Neural progenitor cell (in vitro differentiated cells): ENCODE measurements at regions not wholly inside any gene's neighbourhood (a gene's known extent, or its start where the extent isn't known, plus 50 kb on each side); places are given as distances from the start of the nearest gene placed in this dataset.

Experiments
- DNase-seq: peaks from one replicate; pipeline ENCODE4 v3.0.0-alpha.2; 2016; ENCODE audit warnings: low spot score
- H2AFZ ChIP-seq: fragments of 200-600 bp; sonication (generic); replicated peaks from 2 replicates; pipeline ENCODE4 v1.6.1; 2016; ENCODE audit warnings: antibody characterized with exemption
- H3F3A ChIP-seq: fragments of 200-600 bp; sonication (generic); 2 replicates; pipeline ENCODE4 v1.6.1; 2016; ENCODE audit warnings: antibody characterized with exemption, low read depth
- H3K27ac ChIP-seq: fragments of 200-600 bp; sonication (generic); 2 replicates; pipeline ENCODE4 v1.5.1; 2016; ENCODE audit warnings: mild to moderate bottlenecking
- H3K27me3 ChIP-seq: fragments of 200-600 bp; sonication (generic); 2 replicates; pipeline ENCODE4 v1.6.1; 2016; ENCODE audit warnings: mild to moderate bottlenecking, moderate library complexity
- H3K36me3 ChIP-seq: fragments of 200-600 bp; sonication (generic); 2 replicates; pipeline ENCODE4 v1.5.1; 2016
- H3K4me1 ChIP-seq: fragments of 200-600 bp; sonication (generic); 2 replicates; pipeline ENCODE4 v1.6.1; 2016; ENCODE audit warnings: mixed run types
- H3K4me2 ChIP-seq: fragments of 200-600 bp; sonication (generic); 2 replicates; pipeline ENCODE4 v1.6.1; 2016
- H3K4me3 ChIP-seq: fragments of 200-600 bp; sonication (generic); 2 replicates; pipeline ENCODE4 v1.5.1; 2016
- H3K79me2 ChIP-seq: fragments of 200-600 bp; sonication (generic); 2 replicates; pipeline ENCODE4 v1.6.1; 2016; ENCODE audit warnings: low read depth
- H3K9ac ChIP-seq: fragments of 200-600 bp; sonication (generic); 2 replicates; pipeline ENCODE4 v1.6.1; 2016
- H3K9me3 ChIP-seq: fragments of 200-600 bp; sonication (generic); 2 replicates; pipeline ENCODE4 v1.5.1; 2016; ENCODE audit warnings: low read depth
- H4K20me1 ChIP-seq: fragments of 200-600 bp; sonication (generic); 2 replicates; pipeline ENCODE4 v1.6.1; 2016; ENCODE audit warnings: low read depth
- H3K27ac Mint-ChIP-seq: 3 replicates; pipeline ENCODE4 v1.8.0; 2021; ENCODE audit warnings: mixed read lengths
- H3K27me3 Mint-ChIP-seq: 2 replicates; pipeline ENCODE4 v1.8.0; 2022; ENCODE audit warnings: low read depth, mild to moderate bottlenecking, inconsistent platforms, moderate library complexity, mixed read lengths; ENCODE audit not compliant: insufficient read depth
- H3K36me3 Mint-ChIP-seq: 3 replicates; pipeline ENCODE4 v1.8.0; 2021; ENCODE audit warnings: mixed read lengths
- H3K4me1 Mint-ChIP-seq: 3 replicates; pipeline ENCODE4 v1.8.0; 2021; ENCODE audit warnings: mixed read lengths
- H3K4me3 Mint-ChIP-seq: 3 replicates; pipeline ENCODE4 v1.8.0; 2021; ENCODE audit warnings: mild to moderate bottlenecking, moderate library complexity, mixed read lengths
- H3K9me3 Mint-ChIP-seq: 3 replicates; pipeline ENCODE4 v1.8.0; 2020; ENCODE audit warnings: mixed read lengths
- EZH2 ChIP-seq: fragments of 200-600 bp; sonication (generic); IDR thresholded peaks from 2 replicates; pipeline ENCODE4 v1.6.1; 2017; ENCODE audit warnings: antibody characterized with exemption, mild to moderate bottlenecking, moderate library complexity
- EZH2phosphoT487 ChIP-seq: fragments of 200-600 bp; sonication (generic); IDR thresholded peaks from 2 replicates; pipeline ENCODE4 v1.6.1; 2017; ENCODE audit warnings: antibody characterized with exemption
- TF ChIP-seq, protein P1 (sequence below): fragments of 200-600 bp; sonication (generic); IDR thresholded peaks from 2 replicates; pipeline ENCODE4 v1.5.1; 2017; ENCODE audit warnings: antibody characterized with exemption, mild to moderate bottlenecking

DNA sequence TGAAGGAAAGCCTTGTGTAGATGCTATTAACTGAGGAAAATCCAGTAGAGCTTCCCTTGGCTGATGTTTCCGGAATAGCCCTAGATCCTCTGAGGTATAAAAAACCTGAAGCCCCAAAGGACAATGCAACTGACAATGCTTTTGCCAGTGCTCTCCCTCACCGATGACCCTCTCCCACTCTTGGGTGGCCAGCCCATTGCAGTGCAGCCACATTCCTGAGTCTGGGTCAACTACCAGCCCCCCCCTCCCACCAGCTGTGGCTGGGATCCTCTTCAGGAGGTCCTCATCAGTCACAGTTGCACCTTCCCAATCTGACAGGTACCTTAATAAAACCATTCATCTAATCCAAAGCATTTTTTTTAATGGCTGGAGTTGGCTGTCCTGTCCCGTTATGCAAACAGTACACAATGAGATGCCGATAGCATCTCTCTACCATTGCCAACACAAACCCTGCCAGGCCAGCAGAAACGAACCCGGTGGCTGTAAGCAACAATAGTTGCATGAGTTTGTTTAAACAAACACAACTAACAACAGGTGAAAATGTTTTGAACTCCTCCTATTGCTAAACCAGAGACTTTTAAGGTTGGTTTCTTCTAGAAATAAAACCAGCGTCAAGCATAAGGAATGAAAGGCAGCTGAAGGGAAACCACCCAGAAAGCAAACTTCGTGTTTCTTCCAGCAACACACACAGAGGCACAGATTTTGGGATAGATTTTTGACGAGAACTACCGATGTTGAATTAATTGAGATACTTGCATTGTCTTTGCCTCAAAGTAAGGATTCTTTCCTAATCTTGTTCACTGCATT lies 128.3 kb upstream of the ARHGEF3 start:
- Mint-ChIP-seq H3K4me1 (peaks cover 23% of the 10 kb centered on the region), H3K27ac (no peak overlapping the region)
- H3K27ac ChIP-seq: no peak overlapping the region

DNA sequence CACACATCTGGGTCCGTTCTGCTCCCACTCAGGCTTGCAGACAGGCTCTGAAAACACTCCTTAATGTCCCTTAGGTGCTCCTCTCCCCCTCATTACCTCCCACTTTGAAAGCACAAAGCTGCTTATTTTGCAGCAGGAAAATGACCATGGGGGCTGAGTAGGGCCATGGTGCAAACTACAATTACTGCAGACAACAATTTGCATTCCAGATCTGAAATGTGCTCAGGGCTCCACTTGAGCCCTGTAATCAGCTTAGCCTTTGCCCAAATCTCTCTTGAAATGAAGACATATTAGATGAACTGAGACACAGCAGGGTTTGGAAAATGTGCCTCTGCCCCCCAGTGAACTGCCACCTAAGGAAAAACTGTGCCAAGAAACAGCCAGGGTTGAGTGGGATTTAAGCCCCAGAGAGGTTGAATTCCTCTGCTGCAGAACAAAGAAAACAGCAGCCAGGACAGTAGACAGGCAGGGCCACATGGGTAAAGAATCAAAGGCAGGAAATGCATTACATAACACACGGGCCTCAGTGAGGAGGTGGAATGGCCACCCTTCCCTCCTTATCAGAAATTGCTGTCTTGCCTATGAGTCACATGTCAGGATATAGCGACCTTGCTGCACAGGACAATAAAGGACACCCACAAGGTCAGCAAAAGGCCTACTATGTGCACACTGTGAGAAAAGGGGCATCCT lies 126.8 kb upstream of the ARHGEF3 start:
- Histone ChIP-seq H3K4me2 (peak overlapping the region; percentile 45), H2AFZ (no peak overlapping the region), H3K27ac (no peak overlapping the region), H3K9me3 (no peaks in the 10 kb centered on the region), H4K20me1 (no peaks in the 10 kb centered on the region), H3K79me2 (no peaks in the 10 kb centered on the region), H3K36me3 (no peaks in the 10 kb centered on the region), H3F3A (peaks cover 15% of the 10 kb centered on the region), H3K27me3 (no peaks in the 10 kb centered on the region), H3K4me3 (no peak overlapping the region), H3K9ac (no peak overlapping the region), H3K4me1 (peaks cover 12% of the 10 kb centered on the region)
- H3K4me1 Mint-ChIP-seq: peaks cover 23% of the 10 kb centered on the region
- H3K27ac Mint-ChIP-seq: peak overlapping the region; percentile 48
- no peak overlapping the region for H3K4me3 Mint-ChIP-seq
- peak; percentile 27 for DNase-seq
- no peaks in the 10 kb centered on the region for H3K36me3 Mint-ChIP-seq
- peaks cover 2% of the 10 kb centered on the region for H3K27me3 Mint-ChIP-seq
- H3K9me3 Mint-ChIP-seq: no peaks in the 10 kb centered on the region
- TF ChIP-seq EZH2 (no peak), EZH2phosphoT487 (no peak)
- TF ChIP-seq, protein P1, sequence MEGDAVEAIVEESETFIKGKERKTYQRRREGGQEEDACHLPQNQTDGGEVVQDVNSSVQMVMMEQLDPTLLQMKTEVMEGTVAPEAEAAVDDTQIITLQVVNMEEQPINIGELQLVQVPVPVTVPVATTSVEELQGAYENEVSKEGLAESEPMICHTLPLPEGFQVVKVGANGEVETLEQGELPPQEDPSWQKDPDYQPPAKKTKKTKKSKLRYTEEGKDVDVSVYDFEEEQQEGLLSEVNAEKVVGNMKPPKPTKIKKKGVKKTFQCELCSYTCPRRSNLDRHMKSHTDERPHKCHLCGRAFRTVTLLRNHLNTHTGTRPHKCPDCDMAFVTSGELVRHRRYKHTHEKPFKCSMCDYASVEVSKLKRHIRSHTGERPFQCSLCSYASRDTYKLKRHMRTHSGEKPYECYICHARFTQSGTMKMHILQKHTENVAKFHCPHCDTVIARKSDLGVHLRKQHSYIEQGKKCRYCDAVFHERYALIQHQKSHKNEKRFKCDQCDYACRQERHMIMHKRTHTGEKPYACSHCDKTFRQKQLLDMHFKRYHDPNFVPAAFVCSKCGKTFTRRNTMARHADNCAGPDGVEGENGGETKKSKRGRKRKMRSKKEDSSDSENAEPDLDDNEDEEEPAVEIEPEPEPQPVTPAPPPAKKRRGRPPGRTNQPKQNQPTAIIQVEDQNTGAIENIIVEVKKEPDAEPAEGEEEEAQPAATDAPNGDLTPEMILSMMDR: no peak

More for the DNA sequence above, 128.3 kb upstream of the ARHGEF3 start:
- TF ChIP-seq EZH2 (no peak), EZH2phosphoT487 (no peak)
- TF ChIP-seq, protein P1: no peak
- Histone ChIP-seq H3K9ac (no peak overlapping the region), H3F3A (peaks cover 15% of the 10 kb centered on the region), H3K9me3 (no peaks in the 10 kb centered on the region), H2AFZ (no peak overlapping the region), H3K4me2 (no peak overlapping the region), H3K36me3 (no peaks in the 10 kb centered on the region), H3K4me3 (no peak overlapping the region), H3K27me3 (no peaks in the 10 kb centered on the region), H4K20me1 (no peaks in the 10 kb centered on the region), H3K79me2 (no peaks in the 10 kb centered on the region), H3K4me1 (peaks cover 12% of the 10 kb centered on the region)
- Mint-ChIP-seq H3K27me3 (no peaks in the 10 kb centered on the region), H3K36me3 (no peaks in the 10 kb centered on the region), H3K9me3 (peaks cover 3% of the 10 kb centered on the region), H3K4me3 (no peak overlapping the region)
- DNase-seq: no peak

DNA sequence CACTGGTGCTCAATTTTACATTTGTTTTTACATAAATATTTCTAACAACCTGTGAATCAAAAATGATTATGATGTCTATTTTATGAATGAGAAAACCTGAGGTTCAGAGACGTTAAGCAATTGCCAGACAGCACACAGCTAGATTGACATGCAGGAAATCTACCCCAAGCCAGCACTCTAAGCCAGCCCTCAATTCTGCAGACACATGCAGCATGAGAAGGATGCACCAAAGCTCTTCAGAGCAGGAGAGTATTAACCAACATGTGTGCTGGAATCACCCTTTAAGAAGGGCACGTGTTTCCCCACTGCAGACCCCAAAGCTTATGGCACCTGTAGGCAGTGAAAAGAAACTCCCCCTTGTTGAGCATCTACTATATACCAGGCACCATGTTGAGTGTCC lies 126.1 kb upstream of the ARHGEF3 start:
- Histone ChIP-seq H3K9me3 (no peaks in the 10 kb centered on the region), H3K27ac (no peak overlapping the region), H3F3A (peaks cover 15% of the 10 kb centered on the region), H3K36me3 (no peaks in the 10 kb centered on the region), H2AFZ (no peak overlapping the region), H3K9ac (no peak overlapping the region), H4K20me1 (no peaks in the 10 kb centered on the region), H3K4me3 (no peak overlapping the region), H3K79me2 (no peaks in the 10 kb centered on the region), H3K4me1 (peaks cover 12% of the 10 kb centered on the region), H3K4me2 (no peak overlapping the region), H3K27me3 (no peaks in the 10 kb centered on the region)
- no peak for DNase-seq
- Mint-ChIP-seq H3K36me3 (no peaks in the 10 kb centered on the region), H3K27ac (no peak overlapping the region), H3K4me3 (no peak overlapping the region), H3K4me1 (peaks cover 23% of the 10 kb centered on the region), H3K27me3 (peaks cover 2% of the 10 kb centered on the region), H3K9me3 (no peaks in the 10 kb centered on the region)
- TF ChIP-seq EZH2: no peak
- TF ChIP-seq EZH2phosphoT487: no peak
- TF ChIP-seq, protein P1: no peak
